ENCODE measurements at regions not wholly inside any gene's neighbourhood (a gene's known extent, or its start where the extent isn't known, plus 50 kb on each side); places are given as distances from the start of the nearest gene placed in this dataset.

GRCh38 chr1:163777205-163777604, 455.5 kb downstream of the NUF2 start:
- no peak overlapping the region for H2BK20ac ChIP-seq (ENCODE audit: low read depth, low read length)
- no TSS peak for BruUV-seq (replicated peaks)
- POLR2A ChIA-PET (ENCODE audit: unreplicated experiment), result no interaction called here

More at GRCh38 chr1:163777205-163777604, 455.5 kb downstream of the NUF2 start:
- H3K18ac ChIP-seq (ENCODE audit: low read depth, low read length), result no peak overlapping the region
- H3K56ac ChIP-seq (ENCODE audit: extremely low read depth, insufficient read depth, low read length), result no peak overlapping the region
- no peaks in the 10 kb centered on the region for H3K79me1 ChIP-seq (ENCODE audit: low read depth in 1 of 2, low read length in 2 of 2)
- no peak overlapping the region for H3K23ac ChIP-seq (ENCODE audit: low read depth, low read length)
- dilution Hi-C loops (cut with HindIII; ENCODE audit: low sequenced_read_pairs, unreplicated experiment), result no loop called here
- TF ChIP-seq CHD1 (IDR thresholded peaks at IDR 0.05; ENCODE audit: low read depth, low read length) (no peak), USF2 (IDR thresholded peaks at IDR 0.05; ENCODE audit: low read depth, low read length) (no peak), MAZ (IDR thresholded peaks at IDR 0.05; ENCODE audit: borderline replicate concordance, low read depth, low read length) (no peak), MXI1 (IDR thresholded peaks at IDR 0.05; ENCODE audit: borderline replicate concordance, low read depth, low read length) (no peak), CEBPB (IDR thresholded peaks at IDR 0.05; ENCODE audit: low read depth, low read length) (no peak), POLR2A (IDR thresholded peaks at IDR 0.05; ENCODE audit: low read depth, low read length) (no peak), NFE2L2 (IDR thresholded peaks at IDR 0.05; ENCODE audit: low read depth, low read length) (no peak), BHLHE40 (IDR thresholded peaks at IDR 0.05; ENCODE audit: low read depth, low read length) (no peak)
- no peaks in the 10 kb centered on the region for H3K9me1 ChIP-seq (ENCODE audit: insufficient read depth, low read length)
- H3K4me2 ChIP-seq (ENCODE audit: low read depth, low read length), result no peak overlapping the region
- in situ Hi-C loops (cut with MboI; ENCODE audit: low sequenced_read_pairs), result no loop called here
- no peak for ATAC-seq (ENCODE audit: low read depth)
- H2AK9ac ChIP-seq (replicated peaks; ENCODE audit: low read depth, low read length, poor library complexity), result no peak overlapping the region
- H4K5ac ChIP-seq (ENCODE audit: low read depth, low read length), result no peak overlapping the region
- H2BK5ac ChIP-seq (ENCODE audit: low read depth, low read length, poor library complexity, severe bottlenecking), result no peak overlapping the region
- no peaks in the 10 kb centered on the region for H3K36me3 ChIP-seq (ENCODE audit: control insufficient read depth, insufficient read depth, low read length)
- no peak overlapping the region for H3K27ac ChIP-seq (ENCODE audit: insufficient read depth, low read length)
- no peak overlapping the region for H2AFZ ChIP-seq (replicated peaks; ENCODE audit: low read length, poor library complexity)
- H2BK120ac ChIP-seq (ENCODE audit: low read depth, low read length), result no peak overlapping the region
- intact Hi-C loops (cut with micrococcal nuclease), result no loop called here
- H4K91ac ChIP-seq (ENCODE audit: insufficient read depth, low read depth, low read length), result no peak overlapping the region
- H3K27me3 ChIP-seq (ENCODE audit: control insufficient read depth, insufficient read depth, low read length), result no peaks in the 10 kb centered on the region
- no peak overlapping the region for H3K14ac ChIP-seq (replicated peaks; ENCODE audit: low read depth, low read length)
- H3K4me3 ChIP-seq (ENCODE audit: insufficient read depth, low read depth, low read length), result no peak overlapping the region
- H4K20me1 ChIP-seq (ENCODE audit: insufficient read depth, low read length), result no peaks in the 10 kb centered on the region
- no peaks in the 10 kb centered on the region for H3K9me3 ChIP-seq (ENCODE audit: control insufficient read depth, insufficient read depth, low read length)
- H3K4ac ChIP-seq (ENCODE audit: low read depth, low read length), result no peak overlapping the region
- H3K4me1 ChIP-seq (ENCODE audit: control insufficient read depth, insufficient read depth, low read length), result no peaks in the 10 kb centered on the region
- CTCF ChIA-PET, result no interaction called here
- H3K9ac ChIP-seq (ENCODE audit: low read depth, low read length), result no peak overlapping the region
- H2AK5ac ChIP-seq (ENCODE audit: low read depth, low read length), result no peak overlapping the region
- no peak for DNase-seq
- H2BK15ac ChIP-seq (ENCODE audit: low read depth, low read length), result no peak overlapping the region
- H4K8ac ChIP-seq (ENCODE audit: low read depth in 2 of 2, low read length in 2 of 2), result no peak overlapping the region

Data from IMR-90 (cell line).